T-helper 1 cell (primary cell): ENCODE measurements at regions not wholly inside any gene's neighbourhood (a gene's known extent, or its start where the extent isn't known, plus 50 kb on each side); places are given as distances from the start of the nearest gene placed in this dataset.

Source experiments
- DNase-seq, 5 donors: peaks; one replicate each; pipeline ENCODE4 v3.0.0-alpha.2; 2012 to 2020

DNA sequence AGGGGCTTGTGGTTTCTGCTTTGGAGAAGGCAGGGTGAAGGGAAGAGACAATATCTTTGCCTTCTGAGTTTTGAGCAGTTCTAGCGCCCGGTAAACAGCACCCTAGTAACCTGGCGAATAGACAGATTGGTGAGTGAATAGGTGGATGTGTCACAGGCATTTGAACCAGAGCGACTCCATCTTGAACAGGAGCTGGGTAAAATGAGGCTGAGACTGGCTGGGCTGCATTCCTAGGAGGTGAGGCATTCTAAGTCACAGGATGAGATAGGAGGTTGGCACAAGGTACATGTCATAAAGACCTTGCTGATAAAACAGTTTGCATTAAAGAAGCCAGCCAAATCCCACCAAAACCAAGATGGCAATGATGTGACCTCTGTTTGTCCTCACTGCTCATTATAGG, 643.6 kb upstream of the TMEM132C start:
- no peak for DNase-seq

DNA sequence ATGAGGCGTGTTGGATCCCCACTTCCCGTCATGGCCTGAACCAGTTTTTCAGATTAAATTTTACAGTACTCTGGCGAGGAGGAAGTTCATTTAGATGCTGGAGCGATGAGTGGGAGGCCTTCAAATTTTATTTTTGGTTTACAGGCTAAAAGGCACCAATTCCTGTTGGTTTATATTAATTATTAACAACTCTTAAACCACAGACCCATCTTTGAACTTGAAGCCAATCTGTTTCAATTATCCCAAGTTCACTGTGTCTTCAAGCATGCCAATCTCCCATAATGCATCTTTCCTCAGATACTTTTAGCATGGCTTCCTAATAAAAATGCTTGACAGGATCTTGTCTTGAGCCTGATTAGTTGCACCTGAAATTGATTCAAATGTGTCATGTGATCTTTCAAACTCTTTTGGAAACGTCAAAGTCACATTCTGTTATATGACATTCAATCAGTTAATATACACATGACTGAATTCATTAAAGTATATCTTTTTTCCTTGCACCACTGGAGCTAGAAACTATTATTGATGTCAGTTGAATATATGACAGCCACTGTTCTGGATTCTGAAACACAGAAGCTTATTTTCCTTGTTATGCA, 641.7 kb upstream of the TMEM132C start:
- DNase-seq: no peak

DNA sequence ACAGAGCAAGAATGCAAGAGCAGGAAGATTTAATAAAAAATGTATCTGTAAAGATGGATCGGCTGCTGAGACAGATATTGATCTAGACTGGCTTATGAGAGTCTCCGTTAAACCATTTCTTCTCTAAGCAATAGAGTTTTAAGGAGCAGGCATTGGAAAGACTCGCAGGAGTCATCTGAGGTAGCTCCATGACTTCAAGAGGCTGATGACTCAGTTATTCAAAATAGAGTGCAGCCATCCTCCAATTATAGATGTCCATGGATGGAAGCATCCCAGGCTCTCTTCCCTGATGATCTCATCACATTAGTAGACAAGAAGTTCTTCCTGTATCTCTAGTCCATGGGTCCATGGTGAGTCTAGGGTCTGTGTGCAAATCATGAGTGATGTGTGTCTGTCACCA, 638.3 kb upstream of the TMEM132C start:
- no peak for DNase-seq

DNA sequence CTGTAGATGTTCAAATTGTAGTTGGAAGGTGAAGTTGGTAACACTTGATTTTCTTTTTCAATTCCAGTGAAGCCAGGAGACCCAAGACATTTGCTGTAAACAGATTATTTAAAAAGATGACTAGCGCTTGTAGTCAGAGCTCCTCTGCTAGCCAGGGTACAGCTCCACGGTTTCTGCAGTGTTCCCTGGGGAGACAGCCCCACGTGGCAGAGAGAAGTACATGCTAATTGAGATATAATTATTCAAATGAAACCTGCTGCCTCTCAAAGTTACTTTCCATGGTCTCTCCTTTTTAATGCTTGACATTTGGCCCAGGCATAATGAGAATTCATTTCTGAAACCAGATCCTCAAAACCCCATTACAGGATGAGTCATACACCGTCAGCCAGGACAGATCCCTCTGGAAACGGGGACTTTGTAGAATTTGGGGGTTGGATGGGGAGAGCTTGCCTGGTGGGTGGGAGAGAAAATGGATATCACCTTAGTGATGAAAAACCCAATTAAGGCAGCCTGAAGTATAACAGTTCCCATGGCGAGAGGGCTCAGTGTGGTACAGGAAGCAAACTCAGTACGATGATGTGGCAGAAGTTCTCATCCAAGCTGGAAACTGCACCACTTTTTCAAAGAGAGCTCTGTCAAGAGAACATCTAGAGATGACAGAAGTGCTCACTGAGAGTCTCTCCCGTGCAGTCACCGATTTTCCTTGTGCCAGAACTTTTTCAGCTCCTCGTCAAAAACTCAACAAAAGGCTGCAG, 637.7 kb upstream of the TMEM132C start:
- DNase-seq: no peak

DNA sequence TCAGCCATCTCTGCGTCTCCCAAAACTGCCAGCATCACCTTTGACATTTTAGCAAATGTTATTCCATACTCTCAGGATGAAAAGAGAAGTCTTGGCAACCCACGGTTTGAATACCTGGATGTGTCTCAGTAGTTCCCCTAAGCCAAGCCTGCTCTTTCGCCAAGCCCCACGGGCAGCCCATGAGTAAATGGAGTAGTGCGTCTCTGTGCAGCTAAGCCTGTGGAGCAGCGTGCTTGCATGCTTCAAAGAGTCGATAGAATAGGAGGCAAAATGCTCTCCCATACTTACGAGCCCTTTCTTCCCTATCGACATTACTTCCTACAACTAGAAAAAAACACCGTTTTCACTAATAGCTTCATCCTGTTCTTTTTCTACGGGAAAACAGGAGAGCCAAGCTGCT, 634.5 kb upstream of the TMEM132C start:
- DNase-seq: no peak

DNA sequence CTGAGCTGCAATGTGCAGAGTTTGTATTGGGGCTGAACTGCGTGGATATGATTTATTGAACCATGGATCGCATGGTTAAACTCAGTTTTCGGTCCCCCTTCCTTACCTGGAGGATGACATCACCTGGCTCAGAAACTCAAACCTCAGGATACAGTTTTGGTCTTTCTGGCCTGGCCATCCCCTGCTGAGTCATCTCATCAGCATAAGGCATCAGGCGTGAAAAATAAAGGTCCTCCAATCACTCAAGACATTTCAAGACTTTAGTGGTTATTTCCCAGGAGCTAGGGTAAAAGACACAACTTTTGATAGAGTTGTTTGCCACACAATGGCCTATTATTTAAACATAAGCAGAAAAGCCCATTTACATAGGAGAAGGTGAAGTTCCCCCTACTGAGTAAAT, 631.1 kb upstream of the TMEM132C start:
- DNase-seq: no peak

DNA sequence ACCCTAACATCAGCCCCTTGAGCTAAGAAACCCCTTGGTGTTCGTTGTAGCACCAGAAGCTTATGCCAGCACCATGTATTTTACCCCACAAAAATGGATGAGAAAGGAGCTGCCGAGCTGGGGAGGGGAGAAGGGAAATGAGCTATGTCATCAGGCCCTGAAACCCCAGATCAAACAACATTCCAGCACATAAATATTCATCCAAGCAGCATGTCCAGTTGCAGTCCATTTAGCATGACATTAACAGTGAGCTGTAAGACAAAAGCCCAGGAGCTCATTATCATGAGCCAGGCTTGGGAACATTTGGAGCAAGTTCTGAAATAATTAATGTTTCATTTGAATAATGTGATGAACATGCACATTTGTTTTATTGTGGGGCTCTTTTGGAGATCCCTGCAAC, 630.1 kb upstream of the TMEM132C start:
- DNase-seq: no peak

DNA sequence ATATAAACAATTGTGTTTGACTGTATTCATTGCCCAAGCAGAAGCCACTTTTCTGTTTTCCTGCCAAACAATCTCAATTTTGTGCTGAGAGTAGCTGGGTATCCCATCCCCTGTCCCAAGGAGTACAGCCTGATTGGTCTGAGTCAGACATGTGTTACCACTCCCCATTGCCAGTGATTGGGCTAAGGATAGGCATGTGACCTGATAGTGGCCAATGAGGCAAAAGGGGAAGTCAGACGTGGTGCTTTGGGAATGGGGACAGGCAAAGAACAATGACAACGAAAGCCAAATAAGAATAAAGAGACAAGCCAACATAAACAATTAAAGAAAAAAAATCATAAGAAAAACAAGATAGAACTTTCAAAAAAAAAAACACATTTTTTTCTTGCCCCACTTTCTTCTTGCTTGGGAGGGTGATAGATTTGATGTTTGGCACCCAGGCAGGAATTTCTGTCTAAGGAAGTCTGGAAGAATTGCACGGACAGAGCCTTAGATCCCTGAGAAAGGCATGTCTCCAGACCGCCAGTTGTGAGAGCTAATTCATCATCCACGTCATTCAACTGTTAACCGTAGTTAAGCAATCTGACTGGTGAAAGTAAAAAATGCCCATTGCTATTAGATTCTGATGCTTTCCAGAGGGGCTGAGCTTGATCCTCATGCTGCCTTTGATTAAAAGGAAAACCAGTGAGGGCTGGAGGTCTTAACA, 626.6 kb upstream of the TMEM132C start:
- no peak for DNase-seq

DNA sequence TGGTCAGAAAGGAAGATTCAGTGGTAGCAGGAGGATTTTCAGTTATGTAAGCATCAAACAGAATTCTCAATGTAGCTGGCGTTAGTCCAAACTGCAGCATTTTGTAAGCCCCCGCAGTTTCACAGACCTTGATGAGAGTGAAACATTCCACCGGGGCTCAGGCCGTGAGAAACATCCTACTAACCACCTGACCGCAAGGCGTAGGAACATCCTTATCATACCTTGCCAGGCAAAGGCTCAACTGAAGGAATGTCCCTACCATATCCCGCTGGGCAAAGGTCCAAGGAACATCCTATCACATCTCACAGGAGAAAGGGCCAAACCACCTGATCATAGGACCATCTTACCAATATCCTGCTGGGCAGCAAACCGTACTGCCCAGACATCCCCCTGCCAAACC, 624.8 kb upstream of the TMEM132C start:
- no peak for DNase-seq

DNA sequence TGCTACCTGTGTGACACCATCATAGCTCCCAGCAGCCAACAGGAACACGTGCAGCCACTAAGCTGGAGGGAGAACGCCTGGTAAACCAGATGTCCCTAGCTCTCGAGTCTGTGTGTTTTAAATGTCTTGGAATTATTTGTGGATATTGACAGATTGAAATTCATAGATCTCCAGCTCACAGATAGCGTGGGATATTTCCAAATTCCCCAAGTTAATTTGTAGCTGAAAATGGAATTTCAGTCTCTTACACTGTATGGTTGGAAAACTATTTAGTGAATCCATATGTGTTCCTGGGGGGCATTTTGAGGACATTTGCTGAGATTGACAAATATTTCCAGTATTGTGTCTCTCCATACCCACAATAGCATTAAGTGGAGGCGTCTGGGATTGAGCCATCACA, 618.6 kb upstream of the TMEM132C start:
- no peak for DNase-seq

DNA sequence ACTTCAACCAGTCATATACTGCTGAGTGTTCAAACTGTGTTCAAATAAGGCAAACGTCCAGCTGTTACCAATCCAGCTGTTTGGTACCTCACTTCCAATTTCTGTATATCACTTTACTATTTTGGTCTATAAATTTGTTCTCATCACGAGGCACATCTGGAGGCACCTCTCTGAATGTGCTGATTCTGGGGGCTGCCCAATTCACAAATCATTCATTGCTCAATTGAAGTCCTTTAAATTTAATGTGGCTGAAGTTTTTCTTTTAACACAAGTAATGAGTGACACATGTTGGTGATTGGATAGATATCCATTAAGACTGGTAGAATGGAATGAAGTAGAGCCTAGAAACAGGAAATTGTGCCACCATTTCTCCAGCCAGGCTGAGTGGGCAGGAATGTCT, 617.0 kb upstream of the TMEM132C start:
- DNase-seq: no peak

DNA sequence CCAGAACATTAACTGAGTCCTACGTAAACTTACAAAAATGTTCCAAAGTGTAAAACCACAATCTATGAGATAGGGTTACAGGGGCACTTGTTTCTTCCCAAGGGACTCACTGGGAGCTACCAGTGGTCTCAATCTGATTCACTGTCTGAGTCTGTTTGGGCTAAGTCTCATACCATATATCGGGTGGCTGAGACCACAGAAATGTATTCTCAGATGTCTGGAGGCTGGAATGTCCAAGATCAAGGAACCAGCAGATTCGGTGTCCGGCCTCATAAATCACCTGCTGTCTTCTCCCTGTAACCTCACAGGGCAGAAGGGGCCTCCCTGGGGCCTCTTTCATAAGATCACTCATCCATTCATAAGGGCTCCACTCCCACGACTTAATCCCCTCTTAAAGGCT, 616.3 kb upstream of the TMEM132C start:
- no peak for DNase-seq

DNA sequence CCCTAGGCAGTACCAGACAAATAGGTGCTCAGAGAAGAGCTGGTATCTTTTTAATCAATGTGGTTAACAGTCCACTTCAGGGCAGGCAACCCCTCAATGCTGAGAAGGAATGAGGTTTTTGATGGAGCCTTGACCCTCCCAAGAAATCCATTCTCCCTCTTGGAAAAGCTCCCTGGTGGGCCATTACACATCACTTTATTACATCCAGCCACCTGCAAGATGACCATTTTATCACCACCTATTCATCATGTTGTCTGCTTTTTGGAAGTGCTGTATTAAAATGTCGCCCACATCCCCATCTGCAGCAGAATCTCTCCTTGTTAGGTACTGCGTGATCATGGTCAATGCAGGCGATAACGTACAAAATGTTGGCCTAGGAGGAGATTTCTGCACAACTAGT, 614.7 kb upstream of the TMEM132C start:
- no peak for DNase-seq

DNA sequence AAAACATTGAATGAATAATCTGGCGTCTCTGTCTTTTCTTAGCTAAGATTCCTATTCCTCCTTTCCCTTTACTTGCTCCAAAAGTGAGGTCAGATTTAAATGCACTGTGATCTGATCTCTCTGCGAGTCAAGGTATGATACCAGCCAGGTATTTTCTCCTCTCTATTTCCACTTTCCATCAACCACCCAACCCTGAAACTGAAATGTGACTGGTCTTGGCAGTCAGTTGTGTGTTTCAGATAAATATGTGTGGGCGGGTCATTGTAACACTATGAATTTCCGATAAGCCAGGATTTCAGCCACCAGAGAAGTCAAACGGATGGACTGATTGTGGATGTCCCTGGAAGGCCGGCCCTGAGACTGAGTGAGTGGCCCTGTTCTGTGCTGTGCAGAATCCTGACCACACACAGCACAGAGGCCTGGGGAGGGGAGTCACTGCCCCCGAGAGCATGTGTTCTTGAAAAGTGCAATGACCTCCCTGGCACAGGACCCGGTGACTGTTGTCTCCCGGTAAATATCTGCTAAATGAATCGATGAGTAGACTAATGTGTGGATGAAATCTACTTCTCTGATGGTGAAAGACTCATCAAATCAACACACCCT, 612.5 kb upstream of the TMEM132C start:
- no peak for DNase-seq

DNA sequence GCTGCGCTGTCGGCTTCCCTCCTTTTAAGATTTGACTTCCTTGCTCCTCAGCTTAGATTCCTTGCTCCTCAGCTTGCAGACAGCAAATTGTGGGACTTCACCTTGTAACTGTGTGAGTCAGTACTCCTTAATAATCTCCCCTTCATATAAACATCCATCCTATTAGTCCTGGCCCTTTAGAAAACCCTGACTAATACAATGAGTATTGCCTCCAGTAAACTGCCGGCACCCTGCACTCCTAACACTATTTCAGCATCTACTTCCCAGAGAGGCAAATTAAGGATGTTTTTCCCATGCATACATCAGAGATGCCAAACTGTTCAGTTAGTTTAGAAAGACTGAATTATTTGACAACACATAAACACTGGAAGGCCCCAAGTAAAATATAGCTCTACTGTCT, 611.3 kb upstream of the TMEM132C start:
- no peak for DNase-seq

DNA sequence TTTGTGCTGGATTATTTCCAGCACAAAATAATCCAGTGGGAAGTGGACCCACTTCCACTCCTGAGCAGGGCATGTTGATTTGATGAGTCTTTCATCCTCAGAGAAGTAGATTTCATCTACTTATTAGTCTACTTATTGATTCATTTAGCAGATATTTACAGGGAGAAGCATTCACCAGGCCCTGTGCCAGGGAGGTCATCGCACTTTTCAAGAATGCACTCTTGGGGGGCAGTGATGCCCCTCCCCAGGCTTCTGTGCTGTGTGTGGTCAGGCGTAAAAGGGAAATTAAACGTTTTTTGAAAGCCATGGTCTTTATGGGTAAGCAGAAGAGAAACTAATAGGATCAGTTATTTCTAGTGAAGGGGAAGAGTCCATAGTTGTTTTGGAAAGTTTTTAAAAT, 610.7 kb upstream of the TMEM132C start:
- no peak for DNase-seq

DNA sequence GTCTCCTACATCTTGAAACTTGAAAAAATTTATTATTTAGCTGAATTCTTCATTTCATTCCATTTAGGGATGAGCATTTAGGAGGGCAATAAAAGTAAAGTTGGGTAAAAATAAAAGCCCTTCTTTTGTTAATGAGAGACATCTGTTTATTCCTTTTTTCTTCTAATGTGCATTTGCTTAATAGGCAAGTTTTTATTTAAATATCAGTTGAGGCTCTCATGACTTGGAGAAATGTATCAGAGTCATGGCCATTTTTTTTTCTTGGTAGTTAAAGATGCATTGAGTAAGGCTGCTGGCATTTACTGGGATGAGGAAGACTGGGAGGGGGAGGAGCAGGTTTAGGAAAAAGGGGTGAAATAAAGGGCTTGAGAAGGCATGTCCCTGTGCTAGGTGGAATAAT, 609.9 kb upstream of the TMEM132C start:
- DNase-seq: no peak

DNA sequence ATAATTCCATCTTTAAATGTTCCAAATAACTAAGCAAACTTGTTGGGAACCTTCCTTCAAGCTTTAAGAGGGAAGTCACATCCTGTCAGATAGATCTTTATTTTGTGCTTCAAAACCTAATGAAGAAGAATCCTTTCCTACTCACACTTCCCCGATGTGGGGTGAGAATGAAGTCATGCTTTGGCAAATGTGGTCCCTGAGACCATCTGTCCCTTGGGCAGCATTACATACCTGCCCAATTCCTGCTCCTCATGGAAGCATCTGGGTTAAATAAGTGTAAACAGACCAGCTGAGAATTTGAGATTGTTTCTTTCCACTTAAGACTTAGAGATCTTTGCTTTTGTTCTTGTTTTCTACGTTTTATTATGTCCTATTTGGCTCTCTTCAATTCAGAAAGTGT, 606.0 kb upstream of the TMEM132C start:
- DNase-seq: no peak

DNA sequence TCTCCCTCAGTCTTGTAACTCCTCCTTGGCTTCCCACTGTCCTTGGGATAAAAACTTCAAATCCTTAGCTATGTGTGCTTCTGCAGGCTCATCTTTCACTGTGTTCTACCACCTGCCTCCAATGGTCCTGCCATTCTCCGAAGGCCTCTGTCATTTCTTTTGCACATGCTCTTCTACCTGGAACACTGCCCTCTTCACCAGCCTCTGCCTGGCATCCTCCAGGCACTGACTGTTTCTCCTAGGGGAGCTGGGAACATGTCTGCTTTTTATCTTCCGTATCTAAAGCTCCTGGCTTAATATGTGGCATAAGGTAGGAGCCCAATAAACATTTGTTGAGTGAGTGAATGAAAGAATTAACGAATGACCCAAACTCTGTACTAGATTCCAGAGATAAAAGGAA, 603.3 kb upstream of the TMEM132C start:
- DNase-seq: no peak

DNA sequence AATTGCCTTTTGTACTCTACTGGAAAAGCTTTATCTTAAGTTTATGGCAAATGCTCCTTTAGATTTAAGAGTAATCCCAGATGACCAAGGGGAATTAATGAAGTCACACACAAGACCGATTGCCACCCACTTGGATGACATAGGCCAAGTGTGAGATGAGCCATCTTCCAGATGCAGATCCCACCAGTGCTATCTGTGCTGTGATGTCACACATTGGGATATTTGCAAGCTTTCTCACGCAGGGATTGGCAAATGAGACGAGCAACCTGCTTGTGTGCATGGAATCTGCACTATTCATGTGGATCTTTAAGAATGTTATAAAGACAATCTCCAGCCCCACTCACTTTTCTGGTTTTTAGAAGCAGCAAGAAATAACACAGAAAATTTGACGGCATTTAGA, 602.1 kb upstream of the TMEM132C start:
- no peak for DNase-seq

DNA sequence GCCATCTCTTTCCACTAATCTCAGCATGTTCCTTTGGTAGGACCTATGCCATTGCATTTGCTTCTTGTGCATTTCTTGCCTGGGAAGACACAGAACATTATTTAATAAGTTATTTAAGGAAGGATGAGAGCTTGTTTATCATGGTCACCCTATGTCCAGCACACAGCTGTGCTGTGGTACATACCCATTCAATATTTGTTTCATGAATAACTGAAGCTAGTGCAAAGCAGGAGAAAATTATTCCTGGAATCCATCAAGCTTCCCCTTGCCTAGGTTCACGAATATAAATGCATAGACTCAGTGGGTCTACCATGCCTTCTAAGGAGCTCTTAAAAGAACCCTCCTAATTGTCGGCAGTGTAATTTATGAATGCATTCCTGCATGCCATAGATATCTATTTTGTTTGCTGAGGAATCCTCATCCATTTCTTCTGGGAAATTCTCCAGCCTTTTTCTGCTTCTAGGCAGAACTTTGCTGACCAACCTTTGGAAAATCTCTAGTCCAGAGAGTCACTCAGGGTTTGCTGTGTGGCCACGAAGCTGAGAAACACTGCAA, 599.8 kb upstream of the TMEM132C start:
- DNase-seq: no peak

DNA sequence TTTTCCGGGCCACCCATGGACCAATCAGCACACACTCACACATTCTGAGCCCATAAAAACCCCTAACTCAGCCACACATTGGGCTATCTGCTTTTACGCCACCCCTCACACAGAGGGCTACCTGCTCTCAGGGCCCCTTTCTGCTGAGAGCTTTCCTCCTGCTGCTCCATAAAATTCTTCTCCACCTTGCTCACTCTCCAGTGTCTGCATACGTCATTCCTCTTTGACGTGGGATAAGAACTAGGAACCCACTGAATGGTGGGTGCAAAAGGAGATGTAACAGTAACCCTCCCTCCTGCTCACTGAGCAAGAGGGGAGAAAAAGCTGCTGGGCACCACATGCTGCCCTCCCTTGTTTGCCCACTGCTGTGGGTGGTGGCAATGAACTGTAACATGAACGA, 596.7 kb upstream of the TMEM132C start:
- DNase-seq: no peak

DNA sequence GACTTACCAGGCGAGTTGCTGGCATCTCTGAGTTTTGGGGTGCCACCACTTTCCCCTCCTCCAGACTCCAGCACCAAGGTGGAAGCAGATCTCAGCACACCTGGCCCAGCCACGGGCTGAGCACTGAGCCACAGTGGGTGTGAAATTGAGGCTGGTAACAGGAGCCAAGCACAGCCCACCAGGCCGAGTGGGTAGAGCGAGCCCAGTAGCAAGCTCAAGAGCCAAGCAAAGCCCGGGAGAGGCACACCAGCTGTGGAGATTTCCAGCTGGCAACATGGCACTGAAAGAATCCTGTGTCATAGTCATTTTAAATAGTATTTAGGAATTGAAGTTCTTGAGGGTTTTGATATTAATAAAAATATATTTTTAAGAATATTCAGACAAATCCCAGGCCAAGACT, 596.2 kb upstream of the TMEM132C start:
- DNase-seq: no peak

DNA sequence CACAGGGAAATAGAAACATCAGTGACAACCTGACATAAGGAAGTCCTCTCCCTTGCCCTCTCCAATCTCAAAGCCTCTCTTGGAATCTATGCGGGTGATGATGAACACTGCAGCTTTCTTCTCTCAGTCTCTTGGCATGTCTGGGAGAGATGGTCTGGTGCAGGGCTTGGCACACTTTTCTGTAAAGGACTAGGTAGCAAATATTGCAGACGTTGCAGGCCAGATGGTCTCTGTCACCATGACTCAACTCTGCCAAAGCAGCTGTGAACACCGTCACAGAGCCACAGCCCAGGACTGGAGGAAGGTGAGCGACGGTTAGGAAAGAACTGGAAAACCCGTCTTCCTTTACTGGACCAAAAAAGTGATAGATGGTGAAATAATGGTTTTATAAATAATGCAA, 591.0 kb upstream of the TMEM132C start:
- no peak for DNase-seq
